GM12878 (cell line): ENCODE measurements at regions not wholly inside any gene's neighbourhood (a gene's known extent, or its start where the extent isn't known, plus 50 kb on each side); places are given as distances from the start of the nearest gene placed in this dataset.

ENCODE experiments used
- ATAC-seq: fragments of 200-7000 bp; cut with Tn5 transposase; 3 replicates; pipeline ENCODE4 v1.9.1; 2020; ENCODE audit warnings: mild to moderate bottlenecking, moderate library complexity
- BruUV-seq: library from RNA; stranded (reverse); fragments of 400-500 nt; replicated peaks from 2 replicates; lab custom pipeline; 2021; lab: Mats Ljungman, UMichigan
- CTCF ChIA-PET: fragments of 300-600 bp; sonication (Branson Sonifier 250); formaldehyde crosslinking; extraction: SDS; loops from one replicate; lab custom pipeline; 2021; ENCODE audit warnings: inconsistent platforms; lab: Yijun Ruan, JAX
- POLR2A ChIA-PET: fragments of 350-600 bp; formaldehyde crosslinking; extraction: SDS; loops from one replicate; lab custom pipeline; 2021; ENCODE audit warnings: inconsistent platforms; lab: Charles Lee
- RAD21 ChIA-PET: fragments of 300-600 bp; sonication (Branson Sonifier 250); formaldehyde crosslinking; loops from one replicate; lab custom pipeline; 2023; ENCODE audit warnings: antibody characterized with exemption; ENCODE audit not compliant: unreplicated experiment; lab: Charles Lee
- SMC1A ChIA-PET: fragments of 300-600 bp; sonication (Branson Sonifier 250); formaldehyde crosslinking; loops from one replicate; lab custom pipeline; 2023; ENCODE audit not compliant: unreplicated experiment, uncharacterized antibody; lab: Charles Lee
- DNase-seq: peaks from one replicate; pipeline ENCODE4 v3.0.0-alpha.2; 2011; ENCODE audit warnings: low read depth, low spot score
- FAIRE-seq: peaks from 3 replicates; lab custom pipeline; 2011; peaks lifted over from hg19 to GRCh38; lab: Jason Lieb, UNC
- H2AFZ ChIP-seq: 2 replicates; pipeline ENCODE4 v1.6.0; 2011; ENCODE audit warnings: low read depth, low read length, control low read depth; ENCODE audit not compliant: control insufficient read depth
- H3K27ac ChIP-seq: 2 replicates; pipeline ENCODE4 v1.5.1; 2011; ENCODE audit warnings: control low read depth; ENCODE audit not compliant: control insufficient read depth, insufficient read depth
- H3K27me3 ChIP-seq, 2 experiments: replicated peaks in 1 of 2; 2 replicates each; pipeline versions ENCODE4 v1.6.0 to v1.6.1; 2011; ENCODE audit warnings: low read length in 1 of 2; ENCODE audit not compliant: control insufficient read depth in 2 of 2, insufficient read depth in 2 of 2
- H3K36me3 ChIP-seq, 2 experiments: 2 replicates each; pipeline ENCODE4 v1.5.1; 2011; ENCODE audit warnings: low read length in 1 of 2; ENCODE audit not compliant: control insufficient read depth in 2 of 2, insufficient read depth in 2 of 2
- H3K4me1 ChIP-seq: 2 replicates; pipeline ENCODE4 v1.6.1; 2011; ENCODE audit warnings: mild to moderate bottlenecking, low read length, moderate library complexity, mixed read lengths; ENCODE audit not compliant: control insufficient read depth, insufficient read depth
- H3K4me2 ChIP-seq: 2 replicates; pipeline ENCODE4 v1.6.0; 2011; ENCODE audit warnings: control low read depth; ENCODE audit not compliant: control insufficient read depth, insufficient read depth
- H3K4me3 ChIP-seq: fragments of 200-600 bp; sonication (generic); 2 replicates; pipeline ENCODE4 v1.5.1; 2016
- H3K79me2 ChIP-seq: 2 replicates; pipeline ENCODE4 v1.6.0; 2011; ENCODE audit warnings: low read length; ENCODE audit not compliant: control insufficient read depth, insufficient read depth
- H3K9ac ChIP-seq: 2 replicates; pipeline ENCODE4 v1.8.0; 2011; ENCODE audit warnings: low read length, control low read depth, mixed read lengths; ENCODE audit not compliant: control insufficient read depth, insufficient read depth
- H3K9me3 ChIP-seq: replicated peaks from 3 replicates; pipeline ENCODE4 v1.5.1; 2011; ENCODE audit warnings: mild to moderate bottlenecking, low read length; ENCODE audit not compliant: control insufficient read depth, insufficient read depth
- H4K20me1 ChIP-seq: 2 replicates; pipeline ENCODE4 v1.6.0; 2011; ENCODE audit not compliant: control insufficient read depth, insufficient read depth
- ATF2 ChIP-seq: IDR thresholded peaks from 2 replicates; pipeline ENCODE4 v1.6.1; 2012; ENCODE audit warnings: low read length, inconsistent platforms
- ATF3 ChIP-seq: IDR thresholded peaks from 2 replicates; pipeline ENCODE4 v1.6.1; 2011; ENCODE audit warnings: low read depth, mild to moderate bottlenecking, low read length, moderate library complexity, borderline replicate concordance; ENCODE audit errors: extremely low read depth
- EGR1 ChIP-seq, 2 experiments: IDR thresholded peaks; 1 replicate in 1 of 2; 2 replicates in 1 of 2; pipeline ENCODE4 v1.6.1; 2011 to 2012; ENCODE audit warnings: low read depth in 2 of 2, low read length in 2 of 2, borderline replicate concordance in 1 of 2, mild to moderate bottlenecking in 1 of 2, moderate library complexity in 1 of 2
- HSF1 ChIP-seq: fragments of 150-350 bp; IDR thresholded peaks from 2 replicates; pipeline ENCODE4 v1.6.1; 2014; ENCODE audit warnings: mild to moderate bottlenecking, low read depth, low read length
- KAT2A ChIP-seq: conservative IDR thresholded peaks from 2 replicates; pipeline ENCODE4 v1.6.1; 2011; ENCODE audit warnings: low read depth, low read length; ENCODE audit not compliant: control insufficient read depth
- MEF2A ChIP-seq: IDR thresholded peaks from 2 replicates; pipeline ENCODE4 v1.6.1; 2011; ENCODE audit warnings: low read depth, mild to moderate bottlenecking, low read length, moderate library complexity; ENCODE audit not compliant: insufficient read depth
- PBX3 ChIP-seq: IDR thresholded peaks from 2 replicates; pipeline ENCODE4 v1.6.1; 2011; ENCODE audit warnings: mild to moderate bottlenecking, low read depth, low read length, moderate library complexity; ENCODE audit not compliant: insufficient replicate concordance
- RB1 ChIP-seq: fragments of 450-650 bp; formaldehyde crosslinking; IDR thresholded peaks from 2 replicates; pipeline ENCODE4 v1.6.1; 2017; ENCODE audit warnings: mild to moderate bottlenecking, borderline replicate concordance
- SPI1 ChIP-seq: IDR thresholded peaks from 2 replicates; pipeline ENCODE4 v1.6.1; 2011; ENCODE audit warnings: low read depth, mild to moderate bottlenecking, low read length, moderate library complexity, borderline replicate concordance; ENCODE audit not compliant: insufficient read depth
- SREBF2 ChIP-seq: IDR thresholded peaks from 2 replicates; pipeline ENCODE4 v1.6.1; 2012; ENCODE audit warnings: mild to moderate bottlenecking, low read length
- TCF3 ChIP-seq: IDR thresholded peaks from 2 replicates; pipeline ENCODE4 v1.6.1; 2012; ENCODE audit warnings: low read depth, mild to moderate bottlenecking, low read length, borderline replicate concordance; ENCODE audit not compliant: insufficient read depth
- ZNF217 ChIP-seq: fragments of 450-650 bp; IDR thresholded peaks from 2 replicates; pipeline ENCODE4 v1.6.1; 2017; ENCODE audit warnings: antibody characterized with exemption, mild to moderate bottlenecking
- WGBS: methylation state at CpG from one replicate; pipeline ENCODE4 v1.1.6; 2016; ENCODE audit warnings: low lambda C conversion rate; ENCODE audit not compliant: insufficient replicate concordance, insufficient coverage; ENCODE audit errors: missing lambda C conversion rate; 5-methylcytosine and 5-hydroxymethylcytosine counted together
- in situ Hi-C: fragments of 300-500 bp; cut with MboI; formaldehyde crosslinking; loops from 9 replicates; pipeline ENCODE4 v1.14.3; 2018; ENCODE audit warnings: mixed read lengths
- intact Hi-C: fragments of 100-400 bp; cut with micrococcal nuclease; formaldehyde crosslinking; loops from one replicate; pipeline ENCODE4 v1.14.2; 2022; ENCODE audit not compliant: unreplicated experiment

- TF ChIP-seq HSF1 (no peak), ATF2 (no peak), EGR1 (IDR thresholded peaks at IDR 0.05; ENCODE audit: borderline replicate concordance in 1 of 2, low read depth in 2 of 2, low read length in 2 of 2) (no peak)
Observed at GRCh38 chr11:24311974-24312373, 184.9 kb upstream of the LUZP2 start (continued).

GRCh38 chr11:24312464-24313238 is 184.2 kb upstream of the LUZP2 start:
- H2AFZ ChIP-seq = no peak overlapping the region
- FAIRE-seq = no peak
- CTCF ChIA-PET = interaction anchor here (1.1 kb wide), 1 partner anchor 9 kb away, joined by 4 read pairs; no protein-coding TSS in a partner anchor
- TF ChIP-seq SREBF2 (no peak), MEF2A (no peak), KAT2A (no peak), TCF3 (no peak), RB1 (no peak), ZNF217 (no peak), PBX3 (no peak), HSF1 (no peak), ATF3 (no peak), SPI1 (no peak)

More at GRCh38 chr11:24312464-24313238, 184.2 kb upstream of the LUZP2 start:
- SMC1A ChIA-PET = interaction anchor here (0.9 kb wide), 1 partner anchor 12 kb away, joined by 3 read pairs; no protein-coding TSS in a partner anchor
- H3K4me3 ChIP-seq = no peak overlapping the region
- intact Hi-C loops = no loop called here
- in situ Hi-C loops = no loop called here
- POLR2A ChIA-PET = no interaction called here
- H3K79me2 ChIP-seq = no peaks in the 10 kb centered on the region
- H3K4me1 ChIP-seq = no peaks in the 10 kb centered on the region
- no peak overlapping the region for H3K27ac ChIP-seq
- no peak overlapping the region for H3K9ac ChIP-seq
- 3% methylated on average over 2 of the region's 2 CpGs for WGBS
- RAD21 ChIA-PET = no interaction called here
- H3K4me2 ChIP-seq = no peak overlapping the region
- no peak for DNase-seq
- BruUV-seq = no TSS peak
- no peaks in the 10 kb centered on the region for H3K9me3 ChIP-seq
- H3K27me3 ChIP-seq = no peaks in the 10 kb centered on the region
- no peaks in the 10 kb centered on the region for H4K20me1 ChIP-seq
- no peaks in the 10 kb centered on the region for H3K36me3 ChIP-seq
- ATAC-seq = peak; percentile 27; the same call in 2 of the 3 replicates
